ENCODE measurements at regions not wholly inside any gene's neighbourhood (a gene's known extent, or its start where the extent isn't known, plus 50 kb on each side); places are given as distances from the start of the nearest gene placed in this dataset.
"Not testable (repeated sequence)": the region's sequence is repeated elsewhere in the genome, so short reads cannot be mapped to it uniquely, and the experiment has no call there.

GRCh38 chr4:12956026-12956425, 528.1 kb downstream of the RAB28 start:
- no peak for DNase-seq (ENCODE audit: low read depth in 1 of 2, low spot score in 1 of 2)

- DNase-seq (ENCODE audit: low read depth in 1 of 2, low spot score in 1 of 2): no peak
Measured at GRCh38 chr4:12949719-12950490, 534.2 kb downstream of the RAB28 start.

- no peak for DNase-seq (ENCODE audit: low read depth in 1 of 2, low spot score in 1 of 2)
Measured at GRCh38 chr4:12943069-12943468, 541.1 kb downstream of the RAB28 start.

GRCh38 chr4:12933760-12934221, 550.3 kb downstream of the RAB28 start:
- DNase-seq (ENCODE audit: low read depth in 1 of 2, low spot score in 1 of 2): no peak

GRCh38 chr4:12932203-12932788, 551.8 kb downstream of the RAB28 start:
- no peak for DNase-seq (ENCODE audit: low read depth in 1 of 2, low spot score in 1 of 2)

GRCh38 chr4:12929784-12930183, 554.4 kb downstream of the RAB28 start:
- DNase-seq (ENCODE audit: low read depth in 1 of 2, low spot score in 1 of 2): no peak

GRCh38 chr4:12928751-12929150, 555.4 kb downstream of the RAB28 start:
- DNase-seq (ENCODE audit: low read depth in 1 of 2, low spot score in 1 of 2): no peak

- no peak for DNase-seq (ENCODE audit: low read depth in 1 of 2, low spot score in 1 of 2)
Measured at GRCh38 chr4:12926189-12927066, 557.7 kb downstream of the RAB28 start.

- DNase-seq (ENCODE audit: low read depth in 1 of 2, low spot score in 1 of 2): no peak
Measured at GRCh38 chr4:12924728-12925320, 559.3 kb downstream of the RAB28 start.

- DNase-seq (ENCODE audit: low read depth in 1 of 2, low spot score in 1 of 2): no peak
Measured at GRCh38 chr4:12924253-12924652, 559.9 kb downstream of the RAB28 start.

GRCh38 chr4:12912896-12913418, 571.2 kb downstream of the RAB28 start:
- no peak for DNase-seq (ENCODE audit: low read depth in 1 of 2, low spot score in 1 of 2)

GRCh38 chr4:12911750-12912358, 572.3 kb downstream of the RAB28 start:
- no peak for DNase-seq (ENCODE audit: low read depth in 1 of 2, low spot score in 1 of 2)

GRCh38 chr4:12903640-12904039, 580.5 kb downstream of the RAB28 start:
- not testable (repeated sequence) for DNase-seq (ENCODE audit: low read depth in 1 of 2, low spot score in 1 of 2)

- DNase-seq (ENCODE audit: low read depth in 1 of 2, low spot score in 1 of 2): no peak
Measured at GRCh38 chr4:12902735-12903134, 581.4 kb downstream of the RAB28 start.

- no peak for DNase-seq (ENCODE audit: low read depth in 1 of 2, low spot score in 1 of 2)
Measured at GRCh38 chr4:12897954-12898353, 586.2 kb downstream of the RAB28 start.

GRCh38 chr4:12894062-12894461, 590.1 kb downstream of the RAB28 start:
- no peak for DNase-seq (ENCODE audit: low read depth in 1 of 2, low spot score in 1 of 2)

GRCh38 chr4:12889054-12889453, 595.1 kb downstream of the RAB28 start:
- DNase-seq (ENCODE audit: low read depth in 1 of 2, low spot score in 1 of 2): no peak

- no peak for DNase-seq (ENCODE audit: low read depth in 1 of 2, low spot score in 1 of 2)
Measured at GRCh38 chr4:12884846-12885796, 599.0 kb downstream of the RAB28 start.

- DNase-seq (ENCODE audit: low read depth in 1 of 2, low spot score in 1 of 2): no peak
Measured at GRCh38 chr4:12881945-12882584, 602.1 kb downstream of the RAB28 start.

All from activated CD4-positive, alpha-beta T cell treated with anti-CD3 and anti-CD28 coated beads, Interleukin-2, amount 50 U/mL, for 24 hours (primary cell).